Skin of body (tissue), 1 donor: ENCODE measurements at regions not wholly inside any gene's neighbourhood (a gene's known extent, or its start where the extent isn't known, plus 50 kb on each side); places are given as distances from the start of the nearest gene placed in this dataset.

Experiments used
- DNase-seq: peaks from one replicate; lab custom pipeline; 2025; lab: John Stamatoyannopoulos, UW

DNA sequence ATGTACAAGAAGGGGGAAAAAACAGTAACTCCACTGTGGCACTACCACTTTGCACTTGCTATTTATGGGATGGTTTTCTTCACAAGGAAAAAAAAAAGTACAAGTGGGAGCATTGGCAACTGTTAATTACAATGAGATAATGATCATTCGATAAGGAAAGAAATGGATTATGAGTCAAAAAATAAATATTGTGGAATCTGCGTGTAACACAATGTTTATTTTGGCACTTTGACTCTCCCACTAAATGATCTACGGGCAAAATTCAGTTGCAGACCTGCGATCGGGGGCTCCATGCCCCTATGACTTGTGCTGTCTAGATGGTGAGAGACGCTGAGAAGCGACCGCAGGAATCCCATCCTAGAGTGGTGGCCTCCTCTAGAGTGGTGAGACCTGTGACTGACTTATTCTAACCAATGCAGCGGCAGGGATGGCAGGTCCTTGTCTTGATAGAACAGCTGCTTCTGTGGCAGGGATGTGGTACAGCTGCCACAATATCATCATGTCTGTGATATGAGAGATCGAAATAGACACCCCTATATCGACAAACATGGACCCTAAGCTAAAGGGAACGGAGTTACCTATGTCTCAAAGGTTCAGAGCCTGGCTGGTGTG, 345.0 kb upstream of the KLF6 start:
- no peak for DNase-seq

DNA sequence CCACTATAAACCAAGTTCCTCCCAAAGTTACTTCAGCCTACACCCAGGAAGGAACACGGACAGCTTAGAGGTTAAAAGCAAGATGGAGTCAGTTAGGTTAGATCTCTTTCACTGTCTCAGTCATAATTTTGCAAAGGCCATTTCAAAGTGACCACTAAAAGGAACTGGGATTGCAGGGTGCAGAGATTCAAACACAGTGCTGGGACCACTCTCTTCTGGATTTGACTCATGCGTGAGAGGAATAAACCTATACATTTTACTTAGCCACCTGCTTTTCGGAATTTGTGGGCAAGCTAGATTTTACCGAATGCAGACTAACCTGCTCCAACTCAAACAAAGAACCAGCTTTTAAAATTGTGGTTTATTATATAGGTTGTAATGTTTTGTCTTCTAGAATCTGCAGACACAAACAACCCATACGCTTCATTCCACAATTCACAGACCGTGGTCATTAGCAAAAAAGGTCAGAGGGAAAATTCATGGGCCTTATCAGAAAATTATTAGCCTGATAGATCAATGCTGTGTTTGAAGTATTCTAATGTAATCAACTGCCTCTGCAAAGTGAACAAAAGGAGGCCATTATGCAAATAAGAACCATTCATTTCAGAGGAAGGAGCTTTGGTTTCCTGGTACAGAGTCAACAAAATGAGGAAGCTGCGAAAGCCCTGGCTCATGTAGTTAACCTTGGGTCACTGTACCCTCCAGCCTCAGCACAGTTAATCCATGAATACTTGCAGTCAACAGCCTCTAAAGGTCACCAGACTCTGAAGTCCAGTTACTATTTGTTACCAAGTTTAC, 342.7 kb upstream of the KLF6 start:
- DNase-seq: no peak

DNA sequence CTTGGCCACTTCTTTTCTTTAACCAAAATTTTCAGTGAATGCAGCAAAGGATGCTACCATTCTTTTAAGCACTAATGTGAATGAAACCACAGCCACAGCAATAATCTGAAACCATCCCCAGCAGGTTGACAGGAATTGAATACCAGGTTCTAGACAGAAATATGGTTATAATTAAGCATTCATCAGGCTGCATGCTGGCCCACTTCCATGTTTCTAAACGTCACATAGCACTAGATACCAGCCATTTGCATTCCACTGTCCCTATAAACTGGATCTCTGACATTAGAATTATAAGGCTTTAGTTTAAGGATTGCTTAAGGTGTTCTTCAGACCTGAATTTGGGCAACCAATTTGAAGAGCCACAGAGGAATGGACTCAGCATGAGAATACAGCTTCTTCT, 340.8 kb upstream of the KLF6 start:
- DNase-seq: no peak

DNA sequence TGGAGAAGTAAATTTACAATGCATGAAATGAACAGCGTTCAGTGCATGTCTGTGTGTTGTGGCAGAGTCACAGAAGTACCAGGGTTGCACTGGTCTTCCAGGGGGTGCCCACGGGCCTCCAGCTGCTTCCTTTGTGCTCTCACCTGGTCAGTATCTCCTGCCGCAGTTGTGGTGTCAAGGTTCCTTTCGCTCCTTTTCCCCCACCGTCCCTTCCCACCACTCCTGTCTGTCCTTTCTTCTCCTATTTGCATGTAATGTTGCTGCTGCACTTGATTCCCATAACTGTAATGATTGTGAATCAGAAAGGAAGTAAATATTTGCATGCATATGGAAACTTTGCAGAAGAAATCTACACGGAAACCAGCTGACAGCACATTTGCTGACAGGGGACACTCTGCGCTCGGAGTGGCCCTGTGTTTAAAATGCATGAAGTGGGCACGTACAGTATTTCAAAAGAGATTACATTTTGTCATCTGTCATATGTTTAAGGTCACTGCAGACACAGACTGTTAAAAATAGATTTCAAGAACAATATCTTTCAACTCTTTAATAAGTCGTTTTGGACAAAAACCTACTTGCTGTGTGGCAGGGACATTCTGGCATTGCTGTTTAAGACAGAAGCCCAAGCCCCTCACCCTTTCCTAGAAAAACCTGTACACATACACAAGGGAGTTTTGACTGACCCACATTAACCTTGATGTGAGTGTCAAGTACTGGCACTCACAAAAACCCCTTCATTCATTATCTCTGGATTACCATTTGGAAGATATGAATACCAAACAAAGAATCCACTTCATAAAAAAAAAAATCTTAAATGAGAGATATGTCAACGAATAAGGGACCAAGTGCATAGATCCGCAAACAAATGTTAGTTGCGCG, 336.7 kb upstream of the KLF6 start:
- DNase-seq: peak; percentile 8

DNA sequence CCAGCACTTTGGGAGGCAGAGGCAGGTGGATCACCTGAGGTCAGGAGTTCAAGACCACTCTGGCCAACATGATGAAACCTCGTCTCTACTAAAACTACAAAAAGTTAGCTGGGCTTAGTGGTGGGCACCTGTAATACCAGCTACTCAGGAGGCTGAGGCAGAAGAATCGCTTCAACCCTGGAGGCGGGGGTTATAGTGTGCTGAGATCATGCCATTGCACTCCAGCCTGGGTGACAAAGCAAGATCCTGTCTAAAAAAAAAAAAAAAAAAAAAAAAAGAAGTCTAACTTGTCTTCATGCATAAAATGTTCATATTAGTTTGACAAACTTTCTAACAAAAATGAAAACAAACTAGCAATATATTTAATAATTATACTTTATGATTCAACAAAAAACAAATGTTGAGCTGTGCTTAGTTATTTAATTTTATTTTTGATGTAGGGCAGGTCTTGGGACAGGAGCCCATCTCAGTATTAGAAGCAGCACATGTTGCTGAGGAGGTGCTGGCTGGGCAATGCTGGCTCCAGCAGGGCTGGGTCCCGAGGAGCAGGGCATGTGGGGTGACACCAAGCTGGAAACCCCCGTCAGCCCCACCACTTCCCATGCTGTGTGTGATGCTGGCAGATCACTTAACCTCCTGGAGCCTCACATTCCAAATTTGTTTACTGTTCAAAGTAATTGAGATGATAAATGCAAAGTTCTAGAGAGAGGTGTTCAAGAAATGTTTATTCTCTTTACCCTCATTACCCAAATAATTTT, 335.3 kb upstream of the KLF6 start:
- DNase-seq: no peak

DNA sequence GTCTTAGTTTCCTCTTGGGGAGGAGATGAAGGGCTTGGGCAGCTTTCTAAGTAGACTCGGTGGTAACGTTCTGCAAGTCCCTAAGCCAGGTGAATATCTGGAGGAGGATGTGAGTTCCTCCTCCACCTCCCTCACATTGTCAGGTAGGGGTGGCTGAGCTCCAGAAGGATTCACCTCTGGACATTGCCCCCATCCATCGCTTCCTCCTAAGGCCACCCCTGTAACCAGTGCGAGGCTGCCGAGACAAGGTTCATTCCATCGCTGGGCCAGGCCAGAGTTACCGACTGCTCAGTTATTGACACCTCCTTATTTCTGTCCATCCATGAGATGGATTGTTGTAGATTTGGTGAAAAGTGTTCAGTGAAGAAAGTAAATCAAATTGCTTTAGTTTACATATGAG, 334.1 kb upstream of the KLF6 start:
- no peak for DNase-seq

DNA sequence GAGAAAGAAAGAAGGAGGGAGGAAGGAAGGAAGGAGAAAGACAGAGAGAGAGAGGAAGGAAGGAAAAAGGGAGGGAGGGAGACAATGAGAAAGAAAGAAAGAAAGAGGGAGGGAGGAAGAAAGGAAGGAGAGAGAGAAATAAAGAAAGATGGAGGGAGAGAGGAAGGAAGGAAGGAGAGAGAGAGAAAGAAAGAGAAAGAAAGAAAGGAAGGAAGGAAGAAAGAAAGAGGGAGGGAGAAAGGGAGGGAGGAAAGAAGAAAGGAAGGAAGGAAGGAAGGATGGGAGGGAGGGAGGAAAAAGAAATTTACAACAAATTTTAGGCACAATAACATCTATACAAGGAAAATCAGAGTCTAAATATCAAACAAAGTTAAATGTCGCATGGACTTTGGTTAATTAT, 332.6 kb upstream of the KLF6 start:
- DNase-seq: no peak

DNA sequence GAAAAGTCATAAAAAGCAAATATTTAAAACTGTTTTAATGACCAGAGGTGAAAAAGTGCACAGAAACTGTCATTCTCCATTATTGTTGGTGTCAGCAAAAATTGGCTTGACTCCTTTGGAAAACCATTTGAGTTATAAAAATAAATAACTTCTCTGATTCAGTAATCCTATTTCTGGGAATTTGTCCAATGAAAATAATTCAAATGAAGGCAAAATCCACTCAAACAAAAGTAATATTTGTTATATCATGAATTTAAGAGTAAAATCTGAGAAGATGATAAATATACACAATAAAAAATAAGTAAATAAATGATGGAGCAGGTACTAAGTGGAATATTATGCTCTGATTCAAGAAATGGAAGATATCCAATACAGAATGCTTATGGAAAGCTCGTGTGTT, 326.6 kb upstream of the KLF6 start:
- peak; percentile 24 for DNase-seq

DNA sequence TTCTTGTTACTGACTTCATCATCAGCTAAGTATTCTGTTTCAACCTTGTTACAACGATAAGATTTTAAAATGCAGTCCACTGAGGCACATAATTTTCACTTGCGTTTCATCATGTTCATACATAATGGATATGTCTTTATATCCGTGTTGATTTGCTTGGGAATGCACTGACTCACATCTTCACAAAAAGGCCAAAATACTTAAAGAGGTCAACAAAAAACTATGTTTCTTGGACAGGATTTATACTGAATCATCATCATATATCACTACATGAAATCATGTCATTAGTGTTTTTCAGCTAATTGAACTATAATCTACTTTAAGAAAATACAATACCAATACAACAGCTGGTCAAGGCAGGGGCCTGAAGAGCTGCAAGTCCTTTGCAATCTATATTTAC, 324.5 kb upstream of the KLF6 start:
- DNase-seq: peak; percentile 43

DNA sequence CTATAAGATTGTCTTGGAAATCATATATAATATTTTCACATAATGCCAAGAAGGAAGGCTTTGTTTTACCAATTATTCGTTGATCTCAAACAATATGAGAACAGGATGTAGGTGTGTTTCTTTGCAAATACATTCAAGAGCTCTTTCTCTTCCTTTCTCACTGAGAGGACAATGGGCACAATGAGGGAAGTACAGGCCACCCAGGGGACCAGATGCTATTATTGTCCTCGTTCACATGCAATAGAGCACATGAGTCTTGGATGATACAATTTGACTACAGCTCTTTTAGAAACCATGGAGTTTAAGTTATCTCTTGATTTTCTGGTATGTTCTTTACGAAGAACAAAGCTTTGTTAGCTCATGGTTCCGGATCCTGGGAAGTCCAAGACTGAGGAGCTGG, 323.7 kb upstream of the KLF6 start:
- DNase-seq: no peak

DNA sequence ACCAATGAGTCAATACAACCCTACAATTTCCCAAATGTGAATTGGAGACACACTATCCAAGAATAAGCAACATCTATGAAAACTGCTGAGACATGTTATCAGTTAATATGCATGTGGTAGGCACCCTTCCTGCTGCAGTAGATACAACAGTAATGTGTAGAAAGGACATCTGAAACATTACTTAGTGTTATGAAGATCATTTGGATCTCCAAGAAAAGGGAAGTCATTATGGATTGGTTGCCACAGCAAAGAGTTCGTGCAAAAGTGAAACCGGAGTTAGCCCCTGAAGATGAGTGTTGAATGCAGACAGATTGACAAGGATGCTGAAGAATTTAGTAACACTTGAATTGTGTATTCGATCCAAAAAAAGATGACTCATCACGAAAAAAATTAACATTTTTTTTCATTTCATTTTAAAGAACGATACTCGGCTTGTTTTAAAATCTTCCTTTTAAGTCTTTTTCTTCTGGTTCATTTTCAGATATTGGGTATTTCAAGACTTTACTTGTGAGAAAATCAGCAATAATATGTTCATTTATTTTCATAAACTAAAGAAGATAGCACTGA, 322.4 kb upstream of the KLF6 start:
- no peak for DNase-seq

DNA sequence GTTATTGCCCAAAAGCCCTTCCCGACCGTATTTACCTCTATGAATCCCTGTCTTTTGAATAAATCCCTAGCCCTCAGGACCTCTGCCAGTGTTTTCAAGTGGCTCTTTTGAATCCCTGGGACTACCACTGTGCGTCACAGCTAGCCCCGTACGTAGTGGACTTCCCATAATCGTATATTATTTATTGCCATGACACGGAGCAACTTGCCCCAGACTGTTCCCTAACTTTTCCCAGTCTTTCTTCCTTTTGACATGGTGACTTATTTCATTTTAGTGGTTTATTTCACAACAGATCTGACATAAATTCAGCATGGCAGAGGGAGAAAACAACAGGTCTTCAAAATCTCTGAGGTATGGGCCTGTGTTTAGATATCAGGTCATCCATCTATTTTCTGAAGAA, 318.6 kb upstream of the KLF6 start:
- DNase-seq: no peak

DNA sequence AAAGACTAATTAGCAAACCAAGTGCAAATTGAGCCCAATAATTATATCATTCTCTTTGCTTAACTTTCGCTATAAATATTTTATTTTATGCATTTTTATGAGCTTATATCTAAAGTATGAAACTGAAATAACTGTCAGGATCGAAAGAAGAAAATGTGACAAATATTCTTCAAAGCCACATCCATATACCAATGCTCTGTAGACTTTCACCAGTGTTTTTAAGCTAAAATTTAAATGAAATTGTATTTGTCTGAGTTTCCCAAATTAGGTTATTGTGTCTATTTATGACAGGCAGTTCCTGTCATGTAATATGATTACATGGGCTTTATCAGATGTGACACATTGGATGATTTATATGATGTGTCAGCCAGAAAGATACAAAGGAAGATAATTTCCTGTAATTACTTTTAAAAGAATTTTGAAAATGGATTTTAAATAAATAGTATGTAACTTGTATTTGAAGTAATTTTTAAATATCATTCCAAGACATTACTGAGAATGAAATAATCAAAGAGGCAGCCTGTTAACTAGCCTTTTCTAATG, 317.9 kb upstream of the KLF6 start:
- DNase-seq: no peak

DNA sequence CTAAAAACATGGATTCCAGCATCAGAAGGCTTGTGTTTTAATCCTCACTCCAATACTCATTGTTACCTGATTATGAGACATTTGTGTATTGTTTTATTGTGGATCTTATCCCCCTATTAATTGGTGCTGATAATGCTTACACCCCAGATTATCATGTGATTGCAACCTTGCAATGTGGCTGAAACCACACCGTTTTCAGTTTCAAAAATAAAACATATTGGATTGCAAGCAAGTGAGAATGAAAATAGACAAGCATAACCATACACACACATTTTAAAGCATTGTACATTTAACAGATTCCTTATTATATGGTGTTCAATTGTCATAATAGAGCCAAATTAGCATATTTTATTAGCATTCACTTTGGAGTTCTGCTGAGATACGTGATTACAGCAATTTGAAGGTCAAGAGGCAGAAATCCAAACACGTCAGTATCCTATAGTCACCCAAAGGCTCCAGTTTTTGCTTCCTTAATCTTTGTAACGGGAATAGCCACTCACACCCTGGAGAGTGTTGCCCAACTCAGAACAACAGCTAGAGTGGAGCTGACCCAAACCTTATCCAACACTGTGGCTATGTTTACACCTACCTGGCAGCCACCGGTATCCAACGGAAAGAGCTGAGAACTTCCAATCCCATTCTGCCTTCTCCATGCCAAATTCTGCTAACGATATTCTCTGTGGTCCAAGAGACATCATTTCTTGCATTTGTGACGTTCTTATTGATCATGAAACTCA, 317.1 kb upstream of the KLF6 start:
- no peak for DNase-seq

DNA sequence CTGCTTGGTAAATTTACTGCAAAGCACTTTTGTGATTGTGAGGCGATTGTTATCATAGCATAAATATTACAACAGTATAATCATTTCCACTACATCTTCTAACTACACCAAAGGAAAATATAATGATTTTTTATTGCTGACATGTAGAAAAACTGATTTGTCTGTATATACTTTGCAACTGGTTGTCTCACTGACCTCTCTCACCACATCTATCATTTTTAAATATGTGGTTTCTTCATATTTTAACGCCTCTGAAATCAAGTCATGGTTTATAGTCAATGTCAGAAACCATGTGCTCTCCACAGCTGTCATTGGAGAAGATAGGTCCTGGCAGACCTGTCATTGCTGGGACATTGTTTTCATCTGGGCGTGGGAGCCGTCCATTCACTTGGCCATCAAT, 315.4 kb upstream of the KLF6 start:
- no peak for DNase-seq

DNA sequence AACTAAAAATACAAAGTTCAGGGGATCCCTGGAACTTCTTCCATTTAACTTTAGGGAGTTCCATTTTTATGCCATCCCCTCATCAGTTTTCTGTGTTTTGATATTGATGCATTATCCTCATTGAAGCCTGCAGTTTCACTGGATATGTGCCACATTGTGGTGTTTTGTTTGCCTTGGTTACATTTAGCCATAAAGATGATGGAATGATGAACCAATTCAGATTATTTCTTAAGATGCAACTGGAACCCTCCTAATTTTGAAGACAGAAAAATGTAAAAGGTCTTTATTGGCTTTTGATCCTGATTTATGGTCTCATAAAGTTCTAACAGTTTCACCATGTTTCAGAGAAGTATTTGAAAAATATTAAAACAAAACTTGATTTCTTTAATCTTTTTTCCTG, 314.2 kb upstream of the KLF6 start:
- no peak for DNase-seq

DNA sequence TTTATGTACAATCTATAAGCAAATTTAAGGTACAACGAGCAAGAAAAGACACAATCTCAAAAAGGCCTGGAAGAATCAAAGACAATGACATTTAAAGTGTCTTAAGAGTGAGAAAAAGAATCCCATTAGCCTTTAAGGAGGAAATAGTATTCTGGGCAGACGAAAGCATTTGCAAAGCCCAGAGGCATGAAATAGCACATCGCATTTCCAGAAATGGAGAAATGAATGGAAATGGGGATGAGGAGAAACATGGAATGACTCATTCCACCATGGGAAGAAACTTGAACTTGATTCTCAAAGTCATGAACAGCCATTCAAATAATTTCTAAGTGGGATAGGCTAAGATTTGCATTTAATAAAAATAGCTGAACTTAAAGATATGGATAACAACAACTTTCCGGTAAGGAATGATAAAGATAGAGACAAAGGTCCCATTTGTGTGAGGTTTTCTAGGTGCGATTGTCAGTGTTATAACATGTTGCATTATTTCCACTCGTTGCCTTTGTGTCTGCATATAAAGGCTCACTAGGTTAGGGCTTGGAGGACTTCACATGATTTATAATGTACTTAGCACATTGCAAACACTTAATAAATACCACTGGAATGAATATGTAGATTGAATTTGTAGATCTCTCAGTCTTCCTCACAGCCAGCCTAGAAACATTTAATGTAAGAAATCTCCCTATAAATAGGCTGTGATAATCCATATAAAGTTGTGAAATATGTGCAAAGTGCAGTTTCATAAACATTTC, 310.3 kb upstream of the KLF6 start:
- DNase-seq: no peak

DNA sequence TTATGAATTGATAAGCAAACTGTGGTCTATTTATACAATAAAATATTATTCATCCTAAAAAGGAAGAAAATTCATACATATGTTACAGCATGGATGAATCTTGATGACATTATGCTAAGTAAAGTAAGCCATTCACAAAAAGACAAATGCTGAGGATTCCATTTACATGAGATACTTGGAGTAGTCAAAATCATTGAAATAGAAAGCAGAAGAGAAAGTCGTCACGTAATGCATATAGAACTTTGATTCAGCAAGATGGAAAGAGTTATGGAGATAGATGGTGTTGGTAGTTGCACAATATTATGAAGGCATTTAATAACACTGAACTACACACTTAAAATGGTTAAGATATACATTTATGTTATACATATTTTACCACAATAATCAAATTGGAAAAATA, 309.7 kb upstream of the KLF6 start:
- peak; percentile 81 for DNase-seq

DNA sequence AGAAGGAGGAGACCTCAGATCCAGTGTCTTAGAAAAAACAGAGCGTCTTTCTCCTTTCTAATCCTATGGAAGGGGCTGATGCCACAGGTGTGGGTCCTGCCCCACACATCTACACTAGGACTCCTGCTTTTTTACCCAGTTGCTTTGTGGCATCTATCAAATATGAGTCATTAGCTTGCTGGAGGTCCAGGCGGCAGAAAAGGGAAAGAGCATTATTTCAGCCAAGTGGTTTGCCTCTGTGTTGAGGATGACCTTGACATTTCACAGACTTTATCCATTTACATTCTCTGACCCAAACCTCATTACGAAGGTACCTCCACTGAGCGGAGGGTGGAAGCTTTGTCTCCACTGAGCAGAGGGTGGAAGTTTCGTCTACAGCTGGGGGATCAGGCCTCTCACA, 308.4 kb upstream of the KLF6 start:
- DNase-seq: no peak
